H1 (cell line): ENCODE measurements at regions not wholly inside any gene's neighbourhood (a gene's known extent, or its start where the extent isn't known, plus 50 kb on each side); places are given as distances from the start of the nearest gene placed in this dataset.

Experiments used
- CTCF ChIA-PET: fragments of 300-600 bp; sonication (Branson Sonifier 250); formaldehyde crosslinking; loops from one replicate; lab custom pipeline; 2021; ENCODE audit not compliant: partially characterized antibody; lab: Charles Lee
- POLR2A ChIA-PET: fragments of 300-600 bp; sonication (Branson Sonifier 250); formaldehyde crosslinking; loops from one replicate; lab custom pipeline; 2021; ENCODE audit warnings: inconsistent platforms; ENCODE audit not compliant: partially characterized antibody; lab: Charles Lee
- DNase-seq, 2 experiments: peaks; one replicate each; pipeline versions ENCODE4 v3.0.0 to v3.0.0-alpha.2; 2010 to 2022; ENCODE audit warnings: low spot score in 2 of 2, low read depth in 1 of 2, mixed read lengths in 1 of 2
- FAIRE-seq: peaks from 2 replicates; lab custom pipeline; 2011; peaks lifted over from hg19 to GRCh38; lab: Jason Lieb, UNC
- H2AFZ ChIP-seq: 2 replicates; pipeline ENCODE4 v1.8.1; 2012; ENCODE audit warnings: low read length, inconsistent platforms
- H2AK5ac ChIP-seq: 2 replicates; pipeline ENCODE4 v1.6.1; 2013; ENCODE audit warnings: low read depth, low read length
- H2BK120ac ChIP-seq: replicated peaks from 2 replicates; pipeline ENCODE3; 2013; ENCODE audit warnings: low read depth, low read length, inconsistent platforms
- H2BK12ac ChIP-seq: 2 replicates; pipeline ENCODE4 v1.6.1; 2013; ENCODE audit warnings: low read depth, low read length
- H2BK15ac ChIP-seq: 2 replicates; pipeline ENCODE4 v1.6.1; 2013; ENCODE audit warnings: low read length
- H2BK20ac ChIP-seq: 2 replicates; pipeline ENCODE4 v1.6.1; 2013; ENCODE audit warnings: low read length
- H2BK5ac ChIP-seq: 2 replicates; pipeline ENCODE4 v1.6.1; 2013; ENCODE audit warnings: low read depth, low read length
- H3K14ac ChIP-seq: 2 replicates; pipeline ENCODE4 v1.6.1; 2013; ENCODE audit warnings: inconsistent platforms; ENCODE audit not compliant: insufficient read length
- H3K18ac ChIP-seq: 2 replicates; pipeline ENCODE4 v1.6.1; 2013; ENCODE audit warnings: low read length; ENCODE audit errors: extremely low read depth
- H3K23ac ChIP-seq: 2 replicates; pipeline ENCODE4 v1.6.1; 2013; ENCODE audit warnings: inconsistent platforms; ENCODE audit not compliant: insufficient read length
- H3K23me2 ChIP-seq: 2 replicates; pipeline ENCODE4 v1.6.1; 2013; ENCODE audit warnings: low read depth, low read length
- H3K27ac ChIP-seq: 2 replicates; pipeline ENCODE4 v1.6.1; 2011; ENCODE audit warnings: low read depth, low read length, inconsistent platforms
- H3K27me3 ChIP-seq, 4 experiments: replicated peaks in 1 of 4; 1 replicate in 1 of 4; 2 replicates in 3 of 4; pipeline versions ENCODE4 v1.6.1 to v1.8.1; 2011 to 2013; ENCODE audit warnings: low read length in 3 of 4, mild to moderate bottlenecking in 3 of 4, inconsistent platforms in 2 of 4, mixed read lengths in 2 of 4, moderate library complexity in 1 of 4; ENCODE audit not compliant: control insufficient read depth in 3 of 4, insufficient read depth in 3 of 4; ENCODE audit errors: extremely low read depth in 1 of 4
- H3K36me3 ChIP-seq, 4 experiments: 2 replicates each; pipeline versions ENCODE4 v1.6.1 to v1.8.1; 2011 to 2013; ENCODE audit warnings: mild to moderate bottlenecking in 4 of 4, low read length in 3 of 4, moderate library complexity in 2 of 4, control low read depth in 1 of 4, inconsistent platforms in 1 of 4; ENCODE audit not compliant: insufficient read depth in 4 of 4, control insufficient read depth in 2 of 4
- H3K4ac ChIP-seq: replicated peaks from 2 replicates; pipeline ENCODE3; 2013; ENCODE audit warnings: low read length, low read depth, mixed read lengths, inconsistent platforms; ENCODE audit not compliant: insufficient read length
- H3K4me1 ChIP-seq, 4 experiments: replicated peaks in 1 of 4; 1 replicate in 1 of 4; 2 replicates in 3 of 4; pipeline versions ENCODE4 v1.6.1 to v1.8.1; 2011 to 2013; ENCODE audit warnings: low read length in 3 of 4, inconsistent platforms in 2 of 4, mixed read lengths in 1 of 4; ENCODE audit not compliant: insufficient read depth in 4 of 4, control insufficient read depth in 3 of 4
- H3K4me2 ChIP-seq, 2 experiments: 2 replicates each; pipeline versions ENCODE4 v1.6.1 to v1.8.1; 2011 to 2013; ENCODE audit warnings: low read depth in 2 of 2, low read length in 2 of 2, control low read depth in 1 of 2, inconsistent platforms in 1 of 2, mild to moderate bottlenecking in 1 of 2; ENCODE audit not compliant: insufficient read depth in 1 of 2
- H3K4me3 ChIP-seq, 4 experiments: fragments of 200-600, 300-600 bp in 1 of 4; sonication (generic), shearing (Covaris generic), sonication (Bioruptor Twin) in 1 of 4; 2 replicates each; pipeline versions ENCODE4 v1.5.1 to v1.8.1; 2011 to 2016; ENCODE audit warnings: low read length in 4 of 4, low read depth in 3 of 4, control low read depth in 2 of 4, inconsistent platforms in 2 of 4, mild to moderate bottlenecking in 2 of 4, mixed read lengths in 1 of 4, moderate library complexity in 1 of 4; ENCODE audit not compliant: insufficient read depth in 2 of 4; ENCODE audit errors: extremely low read depth in 1 of 4
- H3K56ac ChIP-seq: replicated peaks from 2 replicates; pipeline ENCODE3; 2013; ENCODE audit warnings: low read depth, mild to moderate bottlenecking, mixed read lengths, low read length, inconsistent platforms; ENCODE audit not compliant: insufficient read length
- H3K79me1 ChIP-seq: 2 replicates; pipeline ENCODE4 v1.6.1; 2013; ENCODE audit warnings: low read depth, low read length, control low read depth
- H3K79me2 ChIP-seq, 2 experiments: 2 replicates each; pipeline versions ENCODE4 v1.6.1 to v1.8.1; 2012 to 2013; ENCODE audit warnings: low read length in 2 of 2, mild to moderate bottlenecking in 2 of 2, inconsistent platforms in 1 of 2; ENCODE audit not compliant: insufficient read depth in 2 of 2, control insufficient read depth in 1 of 2
- H3K9ac ChIP-seq, 4 experiments: replicated peaks in 1 of 4; 1 replicate in 1 of 4; 2 replicates in 3 of 4; pipeline versions ENCODE4 v1.6.1 to v1.8.1; 2011 to 2013; ENCODE audit warnings: low read depth in 3 of 4, low read length in 3 of 4, control low read depth in 2 of 4, mild to moderate bottlenecking in 2 of 4, moderate library complexity in 2 of 4, inconsistent platforms in 1 of 4; ENCODE audit errors: extremely low read depth in 1 of 4
- H3K9me3 ChIP-seq, 2 experiments: 2 replicates each; pipeline versions ENCODE4 v1.6.1 to v1.8.1; 2012 to 2013; ENCODE audit warnings: mild to moderate bottlenecking in 2 of 2, moderate library complexity in 2 of 2, control low read depth in 1 of 2, inconsistent platforms in 1 of 2, low read depth in 1 of 2, low read length in 1 of 2, mixed read lengths in 1 of 2; ENCODE audit not compliant: insufficient read depth in 2 of 2
- H4K20me1 ChIP-seq, 2 experiments: replicated peaks in 1 of 2; 2 replicates each; pipeline versions ENCODE3 to v1.8.1; 2011 to 2013; ENCODE audit warnings: inconsistent platforms in 2 of 2, low read length in 2 of 2, mild to moderate bottlenecking in 1 of 2; ENCODE audit not compliant: insufficient read depth in 2 of 2, control insufficient read depth in 1 of 2
- H4K5ac ChIP-seq: 2 replicates; pipeline ENCODE4 v1.6.1; 2013; ENCODE audit warnings: low read length, low read depth, mixed read lengths, inconsistent platforms; ENCODE audit not compliant: insufficient read length
- H4K8ac ChIP-seq: 2 replicates; pipeline ENCODE4 v1.8.0; 2013; ENCODE audit warnings: mild to moderate bottlenecking, moderate library complexity, low read length, inconsistent platforms; ENCODE audit not compliant: insufficient read depth; ENCODE audit errors: extremely low read depth
- H4K91ac ChIP-seq: replicated peaks from 2 replicates; pipeline ENCODE3; 2013; ENCODE audit warnings: low read length, mixed read lengths, inconsistent platforms; ENCODE audit not compliant: insufficient read length
- KDM1A ChIP-seq: fragments of 200-600, 300-600 bp; sonication (generic); IDR thresholded peaks from 2 replicates; pipeline ENCODE4 v1.7.1; 2016; ENCODE audit warnings: mild to moderate bottlenecking, low read length, borderline replicate concordance
- NANOG ChIP-seq: IDR thresholded peaks from 2 replicates; pipeline ENCODE4 v1.6.1; 2011; ENCODE audit warnings: low read length, low read depth, mild to moderate bottlenecking, inconsistent platforms; ENCODE audit not compliant: insufficient read depth, poor library complexity, severe bottlenecking
- SP1 ChIP-seq: IDR thresholded peaks from 2 replicates; pipeline ENCODE4 v1.6.1; 2011; ENCODE audit warnings: low read depth, low read length
- WGBS, 2 experiments: shearing (Covaris generic) in 1 of 2; methylation state at CpG; one replicate each; pipeline versions ENCODE4 v1.1.6 to v1.1.7; 2013 to 2015; ENCODE audit warnings: low lambda C conversion rate in 2 of 2, mixed read lengths in 2 of 2, inconsistent platforms in 1 of 2, low coverage in 1 of 2, missing lambda C conversion rate in 1 of 2; ENCODE audit not compliant: insufficient replicate concordance in 2 of 2, insufficient coverage in 1 of 2, insufficient read length in 1 of 2; ENCODE audit errors: extremely low coverage in 1 of 2, missing lambda C conversion rate in 1 of 2; 5-methylcytosine and 5-hydroxymethylcytosine counted together

DNA sequence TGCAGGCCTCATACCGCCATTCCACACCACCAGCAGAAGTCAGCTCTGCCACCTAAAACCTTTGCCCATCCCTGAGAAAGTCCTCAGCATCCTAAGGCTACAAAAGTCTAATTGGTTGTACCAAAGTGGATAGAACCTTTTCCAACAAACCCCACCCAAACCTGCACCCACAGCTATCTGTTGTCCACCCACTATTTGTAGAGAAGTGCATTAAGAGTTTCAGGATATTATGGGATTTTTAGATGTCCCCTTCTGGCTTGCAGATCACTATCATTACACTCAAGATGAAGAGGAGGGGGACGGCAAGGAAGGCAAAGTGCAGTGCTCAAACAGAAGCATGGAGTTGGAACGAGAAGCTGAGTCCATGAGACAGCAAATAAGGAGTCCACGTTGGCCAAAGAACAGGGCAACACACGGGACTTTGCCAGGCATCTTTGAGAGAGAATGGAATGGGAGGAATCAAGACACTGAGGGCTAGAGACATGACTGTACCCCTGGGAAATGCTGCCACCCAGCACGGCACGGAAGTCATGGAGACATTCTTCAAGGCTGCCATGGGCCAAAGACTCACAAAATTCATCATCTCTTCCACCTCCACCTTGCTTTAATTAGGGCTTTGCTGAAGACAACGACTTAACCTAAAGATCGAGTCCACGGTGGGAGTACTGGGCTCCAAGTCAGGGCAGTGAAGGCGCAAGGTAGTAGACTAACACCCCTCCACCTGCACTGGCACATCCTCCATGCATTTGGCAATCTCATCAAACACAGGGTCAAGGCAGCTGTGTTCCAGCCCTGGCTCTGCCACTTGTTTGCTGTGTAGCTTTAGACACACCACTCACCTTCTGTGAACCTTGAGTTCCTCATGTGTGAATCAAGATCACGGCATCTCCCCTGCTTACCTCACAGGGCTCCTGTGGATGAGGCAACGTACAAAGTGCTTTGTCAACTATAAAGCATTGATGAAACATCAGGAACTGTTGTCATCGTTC is 112.9 kb upstream of the TMEM45B start:
- H3K79me2 ChIP-seq, result no peaks in the 10 kb centered on the region
- no peak overlapping the region for H2BK12ac ChIP-seq
- H2BK5ac ChIP-seq, result no peak overlapping the region
- no peak for FAIRE-seq
- no peaks in the 10 kb centered on the region for H3K23me2 ChIP-seq
- H3K23ac ChIP-seq, result no peak overlapping the region
- H2AFZ ChIP-seq, result no peak overlapping the region
- no peaks in the 10 kb centered on the region for H3K27me3 ChIP-seq
- no peaks in the 10 kb centered on the region for H3K9me3 ChIP-seq
- H3K4ac ChIP-seq, result no peak overlapping the region
- H3K4me1 ChIP-seq, result no peaks in the 10 kb centered on the region
- no peaks in the 10 kb centered on the region for H3K79me1 ChIP-seq
- H2AK5ac ChIP-seq, result no peak overlapping the region; the same call in 1 of the 2 replicates
- no peak overlapping the region for H3K9ac ChIP-seq
- no peak overlapping the region for H3K4me3 ChIP-seq
- 88% methylated on average over 14 of the region's 14 CpGs; no CpG with 5 or more reads in 1 of the 2 experiments for WGBS, 2 experiments
- no peak overlapping the region for H2BK120ac ChIP-seq
- POLR2A ChIA-PET, result interaction anchor here (0.6 kb wide), 1 partner anchor 343 kb away, joined by 3 read pairs; no protein-coding TSS in a partner anchor
- TF ChIP-seq NANOG, result no peak
- no peak for TF ChIP-seq SP1
- no peak for TF ChIP-seq KDM1A
- TF ChIP-seq, all 59 proteins: peak for 0
- DNase-seq, result no peak
- H4K20me1 ChIP-seq, result no peaks in the 10 kb centered on the region
- H3K18ac ChIP-seq, result no peak overlapping the region
- H3K14ac ChIP-seq, result no peak overlapping the region
- no peak overlapping the region for H2BK15ac ChIP-seq
- H2BK20ac ChIP-seq, result no peak overlapping the region
- H3K27ac ChIP-seq, result no peak overlapping the region
- H4K91ac ChIP-seq, result no peak overlapping the region
- no peak overlapping the region for H3K4me2 ChIP-seq
- H3K56ac ChIP-seq, result no peak overlapping the region
- no peaks in the 10 kb centered on the region for H3K36me3 ChIP-seq
- H4K8ac ChIP-seq, result peak overlapping the region; percentile 53; the same call in 1 of the 2 replicates
- no peak overlapping the region for H4K5ac ChIP-seq
- CTCF ChIA-PET, result interaction anchor here (1.2 to 9.0 kb wide), 4 partner anchors 8 to 326 kb away, joined by 3 to 91 read pairs (median 4); no protein-coding TSS in a partner anchor
